Left cardiac atrium (tissue), 4 donors: ENCODE measurements at regions not wholly inside any gene's neighbourhood (a gene's known extent, or its start where the extent isn't known, plus 50 kb on each side); places are given as distances from the start of the nearest gene placed in this dataset.

Source experiments
- ATAC-seq, 2 donors: fragments of 200-7000 bp; cut with Tn5 transposase; one replicate each; pipeline ENCODE4 v1.9.1; 2020; ENCODE audit warnings: mild to moderate bottlenecking in 2 of 2, moderate library complexity in 2 of 2
- DNase-seq: peaks from one replicate; pipeline ENCODE4 v3.0.0-alpha.2; 2020
- intact Hi-C, 2 donors: fragments of 100-400 bp; cut with DNase I; formaldehyde crosslinking; loops; one replicate each; pipeline versions ENCODE4 v1.14.1 to v1.15.1; 2022 to 2023
- donor health status: DM: no; HTN: yes; CAD: no.
- donor health status: DM: no; HTN: yes; CAD: no; lungs with severe emphysema.
- donor health status: DM: yes; HTN: yes; CAD: no.
- donor health status: Dilated cardiomyopathy.

- intact Hi-C loops, result no loop called here
- DNase-seq, result no peak
- no peak for ATAC-seq
Observed at GRCh38 chr22:49157529-49158339, 669.9 kb downstream of the BRD1 start.

GRCh38 chr22:49156662-49157285 is 670.9 kb downstream of the BRD1 start:
- ATAC-seq (no peak), DNase-seq (no peak)
- intact Hi-C loops, result no loop called here

GRCh38 chr22:49155770-49156580 is 671.7 kb downstream of the BRD1 start:
- DNase-seq (no peak), ATAC-seq (no peak)
- intact Hi-C loops, result no loop called here

DNA sequence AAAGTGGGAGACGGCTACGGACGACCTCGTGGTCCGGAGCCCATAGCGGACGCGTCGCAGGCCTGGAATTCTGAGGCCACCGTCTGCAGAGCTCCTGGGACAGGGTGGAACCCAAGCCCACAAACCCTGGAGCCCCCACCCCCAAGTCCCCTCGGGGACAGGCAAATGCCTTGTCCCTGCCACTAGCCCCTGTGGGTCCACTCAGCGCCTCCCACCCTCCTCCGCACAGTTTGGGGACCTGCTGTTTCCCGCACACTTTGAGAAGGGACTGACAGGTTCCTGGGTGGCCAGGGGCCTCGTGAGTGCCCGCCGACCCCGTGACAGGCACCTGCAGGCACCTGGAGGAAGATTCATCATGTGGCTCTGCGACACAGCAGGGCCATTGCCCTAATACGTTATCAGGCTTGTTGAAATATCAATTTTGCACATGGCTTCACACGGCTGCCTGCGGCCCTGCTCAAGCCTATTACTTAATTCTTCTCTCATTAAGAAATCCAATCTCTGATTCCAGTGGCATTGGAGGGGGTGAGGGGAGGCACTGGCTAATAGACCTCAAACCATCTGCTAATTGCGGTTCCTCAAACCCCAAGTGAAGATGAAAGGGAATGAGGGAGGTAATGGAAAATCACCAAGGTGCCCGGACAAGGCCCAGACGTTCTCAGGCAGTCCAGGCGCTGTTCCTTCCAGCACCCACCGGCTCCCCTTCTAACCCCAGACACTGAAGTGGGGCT is 672.5 kb downstream of the BRD1 start:
- intact Hi-C loops, result no loop called here
- no peak for ATAC-seq
- no peak for DNase-seq

- intact Hi-C loops, result no loop called here
- DNase-seq (no peak), ATAC-seq (no peak)
Observed at GRCh38 chr22:49154433-49154832, 673.2 kb downstream of the BRD1 start.

- ATAC-seq (no peak), DNase-seq (no peak)
- intact Hi-C loops, result no loop called here
Observed at GRCh38 chr22:49153921-49154320, 673.8 kb downstream of the BRD1 start.

DNA sequence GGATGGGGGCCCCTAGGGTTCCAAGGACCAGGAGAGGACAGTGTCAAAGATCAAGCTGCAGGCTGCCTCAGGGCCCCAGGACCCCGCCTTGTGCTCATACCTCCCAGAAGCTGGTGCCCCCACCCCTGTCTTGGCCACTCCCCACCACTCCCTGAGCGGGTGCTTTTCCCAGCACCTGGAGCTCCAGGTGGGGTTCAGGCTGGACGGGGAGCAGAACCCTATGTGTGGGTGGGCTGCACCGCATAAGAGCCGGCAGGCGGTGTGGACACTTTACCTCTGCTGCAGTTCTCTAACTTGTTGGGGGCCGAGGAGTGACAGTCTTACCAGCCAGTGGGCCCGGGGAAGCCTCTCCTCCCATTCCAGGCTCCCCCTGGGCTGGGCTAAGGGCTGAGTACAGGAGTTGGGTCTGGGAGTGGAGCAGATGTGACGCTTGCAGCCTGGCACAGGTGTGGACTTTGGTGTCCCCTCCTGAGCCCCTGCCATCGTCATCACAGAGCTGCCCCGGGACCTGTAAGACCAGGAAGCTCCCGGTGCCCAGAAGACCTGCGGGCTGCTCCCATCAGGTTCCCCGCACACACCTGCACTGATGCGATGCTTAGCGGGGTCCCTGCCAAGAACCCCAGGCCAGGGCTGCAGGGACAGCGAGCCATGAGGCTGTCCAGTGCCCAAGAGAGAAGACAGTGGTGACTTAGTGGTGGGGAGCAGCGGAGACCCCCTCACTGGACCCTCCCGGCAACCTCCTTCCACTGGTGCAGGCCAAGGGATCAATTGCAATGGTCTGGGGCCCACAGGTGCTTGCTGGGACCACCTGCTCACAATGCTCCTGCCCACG is 674.5 kb downstream of the BRD1 start:
- no peak for DNase-seq
- no peak for ATAC-seq
- intact Hi-C loops, result no loop called here

DNA sequence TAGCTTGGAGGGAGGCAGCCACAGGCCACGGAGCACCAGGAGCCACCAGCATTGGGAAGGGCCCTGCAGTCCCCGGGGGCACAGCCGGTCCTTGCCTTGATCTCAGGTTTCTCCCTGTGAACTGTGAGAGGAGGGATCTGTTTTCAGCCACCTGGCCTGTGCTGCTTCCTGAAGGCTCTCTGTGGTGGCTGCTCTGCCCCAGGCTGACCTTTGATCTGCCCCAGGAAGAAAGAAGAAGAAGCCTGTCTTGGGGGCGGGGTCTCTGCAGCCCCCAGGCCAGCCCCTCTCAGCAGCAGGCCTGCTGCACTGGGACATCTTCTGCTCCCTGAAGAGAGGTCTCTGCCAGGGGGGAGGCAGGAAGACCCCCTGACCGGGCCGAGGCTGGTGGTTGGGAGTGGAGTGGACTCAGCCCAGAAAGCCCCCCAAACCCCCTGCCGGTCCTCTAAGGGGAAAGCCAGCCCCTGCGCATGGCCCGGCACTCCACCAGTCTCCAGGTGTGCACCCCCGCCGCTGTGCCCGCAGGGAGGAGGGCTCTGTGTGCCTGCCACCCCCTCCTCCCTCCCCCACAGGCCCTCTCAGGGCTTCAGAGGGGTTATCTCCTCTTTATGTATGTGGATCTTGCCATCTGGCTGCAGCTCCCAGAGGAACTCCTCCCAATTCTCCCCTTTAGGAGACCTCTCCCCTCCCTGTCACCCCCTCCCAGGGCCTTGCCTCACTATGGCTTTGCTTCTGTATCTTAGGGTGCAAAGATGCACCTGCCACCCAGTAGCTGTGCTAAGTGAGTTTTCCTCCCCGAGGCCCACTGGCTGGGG is 675.3 kb downstream of the BRD1 start:
- no peak for ATAC-seq
- intact Hi-C loops, result no loop called here
- DNase-seq, result no peak

- ATAC-seq, result no peak
- intact Hi-C loops, result no loop called here
- no peak for DNase-seq
Observed at GRCh38 chr22:49151256-49152126, 676.2 kb downstream of the BRD1 start.

DNA sequence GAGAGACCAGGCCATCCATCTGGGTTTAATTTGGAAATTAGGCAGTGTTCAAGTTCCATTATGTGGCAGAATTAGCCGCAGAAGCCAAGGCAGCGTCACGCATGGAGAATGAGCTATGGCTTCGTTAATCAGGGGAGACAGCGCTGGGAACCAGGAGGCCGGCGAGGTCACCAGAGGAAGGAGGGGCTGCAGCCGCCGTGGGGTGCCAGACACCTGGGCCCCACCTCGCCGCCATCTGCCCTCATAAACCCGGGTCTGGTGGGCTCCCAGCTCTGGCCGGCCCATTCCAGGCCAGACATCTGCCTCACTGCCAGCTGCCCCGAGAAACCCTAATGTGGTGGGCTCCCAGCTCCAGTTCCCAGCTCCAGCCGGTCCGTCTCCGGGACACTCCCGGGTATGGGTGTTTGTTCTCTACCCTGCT is 676.9 kb downstream of the BRD1 start:
- ATAC-seq (no peak), DNase-seq (no peak)
- intact Hi-C loops, result no loop called here

- DNase-seq, result no peak
- no peak for ATAC-seq
- intact Hi-C loops, result loop anchor here in 1 of 2 donors (10.0 kb wide), 1 partner anchor 55 kb away; no protein-coding TSS in a partner anchor
Observed at GRCh38 chr22:49149721-49150608, 677.7 kb downstream of the BRD1 start.

DNA sequence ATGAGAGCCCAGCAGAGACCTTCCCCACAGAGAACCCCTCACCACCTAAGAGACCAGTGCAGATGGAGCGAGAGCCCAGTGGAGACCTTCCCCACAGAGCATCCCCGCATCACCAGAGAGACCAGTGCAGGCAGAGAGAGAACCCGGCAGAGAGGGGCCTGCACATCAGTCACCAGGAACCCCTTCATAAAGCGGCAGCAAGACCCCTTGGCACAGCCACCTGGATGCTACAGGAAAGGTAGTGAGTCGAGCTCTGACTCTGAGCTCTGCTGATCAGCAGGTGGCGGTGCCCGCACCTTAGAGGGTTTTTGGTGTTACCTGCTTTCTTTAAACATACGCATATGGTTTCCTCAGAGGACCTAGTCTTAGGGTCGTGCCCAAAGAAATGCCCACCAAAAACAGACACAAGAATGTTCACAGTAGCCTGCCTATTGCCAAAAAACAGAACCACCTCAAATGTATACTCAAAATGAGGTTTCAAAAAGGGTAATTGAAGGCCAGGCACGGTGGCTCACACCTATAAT is 678.7 kb downstream of the BRD1 start:
- ATAC-seq (no peak), DNase-seq (no peak)
- intact Hi-C loops, result loop anchor here in 1 of 2 donors (10.0 kb wide), 1 partner anchor 54 kb away; no protein-coding TSS in a partner anchor

DNA sequence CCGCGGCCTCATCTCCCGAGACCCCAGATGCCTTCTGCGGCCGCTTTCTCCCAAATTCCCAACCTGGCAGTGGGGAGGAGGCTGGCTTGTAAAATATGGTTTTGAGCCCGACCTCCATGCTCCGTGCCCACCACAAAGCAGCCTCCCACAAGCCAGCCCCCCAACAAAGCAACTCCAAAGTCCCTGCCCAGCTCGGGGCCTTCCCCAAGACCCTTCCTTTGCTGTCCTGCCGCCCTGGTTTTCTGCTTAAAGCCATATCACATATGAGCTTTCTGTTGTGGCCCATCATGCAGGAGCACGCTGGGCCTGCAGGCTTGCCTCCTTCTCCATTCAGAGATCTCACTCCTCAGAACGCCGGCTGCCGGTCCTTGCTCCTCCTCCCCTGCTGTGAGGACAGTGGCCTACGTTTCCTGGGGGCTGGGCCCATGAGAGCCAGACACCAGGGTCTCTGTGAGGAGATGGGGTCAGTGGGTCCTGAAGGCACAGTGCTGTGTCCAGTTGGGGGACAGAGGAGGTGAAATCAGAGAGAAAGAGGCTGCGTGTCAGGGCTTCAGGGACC is 680.0 kb downstream of the BRD1 start:
- no peak for ATAC-seq
- DNase-seq, result no peak
- intact Hi-C loops, result loop anchor here in 1 of 2 donors (10.0 kb wide), 1 partner anchor 53 kb away; no protein-coding TSS in a partner anchor

DNA sequence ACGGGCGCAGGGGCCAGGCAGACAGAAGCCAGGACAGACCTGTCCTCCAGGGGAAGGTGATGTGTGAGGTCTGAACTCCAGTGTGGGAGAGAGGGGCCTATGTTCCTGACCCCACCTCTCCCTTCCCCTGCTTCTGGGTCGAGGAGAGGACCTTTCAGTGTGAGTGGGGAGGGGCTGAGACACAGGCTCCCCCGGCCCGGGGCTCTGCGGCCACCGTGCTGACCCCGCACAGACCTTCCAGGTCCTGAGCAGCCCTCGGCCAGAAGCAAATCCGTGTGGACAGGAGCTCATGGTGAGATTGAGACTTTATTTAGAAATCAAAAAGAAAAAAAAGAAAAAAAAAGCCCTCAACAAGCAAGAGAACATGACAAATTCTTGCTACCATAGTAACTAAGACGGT is 680.5 kb downstream of the BRD1 start:
- ATAC-seq, result no peak
- intact Hi-C loops, result loop anchor here in 1 of 2 donors (10.0 kb wide), 1 partner anchor 52 kb away; no protein-coding TSS in a partner anchor
- no peak for DNase-seq

GRCh38 chr22:49146511-49146910 is 681.2 kb downstream of the BRD1 start:
- DNase-seq (no peak), ATAC-seq (no peak)
- intact Hi-C loops, result loop anchor here in 1 of 2 donors (10.0 kb wide), 1 partner anchor 52 kb away; no protein-coding TSS in a partner anchor
